SW 1271 (cell line): ENCODE measurements at regions not wholly inside any gene's neighbourhood (a gene's known extent, or its start where the extent isn't known, plus 50 kb on each side); places are given as distances from the start of the nearest gene placed in this dataset.

Experiments used
- DNase-seq, 2 experiments: peaks; one replicate each; lab custom pipeline; 2025; lab: John Stamatoyannopoulos, UW

- no peak for DNase-seq
Measured at GRCh38 chr1:200354243-200354642, 55.6 kb downstream of the ZNF281 start.

GRCh38 chr1:200353232-200353631, 56.6 kb downstream of the ZNF281 start:
- DNase-seq, result no peak

- DNase-seq, result peak in 1 of 2 experiments; percentile 22
Measured at GRCh38 chr1:200351826-200352549, 57.8 kb downstream of the ZNF281 start.

- no peak for DNase-seq
Measured at GRCh38 chr1:200351425-200351824, 58.4 kb downstream of the ZNF281 start.

GRCh38 chr1:200346700-200347099, 63.1 kb downstream of the ZNF281 start:
- no peak for DNase-seq

GRCh38 chr1:200345520-200345919, 64.3 kb downstream of the ZNF281 start:
- no peak for DNase-seq

GRCh38 chr1:200343874-200344273, 66.0 kb downstream of the ZNF281 start:
- DNase-seq, result no peak

GRCh38 chr1:200342511-200343311, 67.1 kb downstream of the ZNF281 start:
- no peak for DNase-seq

- DNase-seq, result no peak
Measured at GRCh38 chr1:200338451-200338850, 71.4 kb downstream of the ZNF281 start.

- DNase-seq, result no peak
Measured at GRCh38 chr1:200337831-200338230, 72.0 kb downstream of the ZNF281 start.

GRCh38 chr1:200337410-200337809, 72.4 kb downstream of the ZNF281 start:
- no peak for DNase-seq

- no peak for DNase-seq
Measured at GRCh38 chr1:200336901-200337391, 72.9 kb downstream of the ZNF281 start.

GRCh38 chr1:200336101-200336845, 73.6 kb downstream of the ZNF281 start:
- peak in 1 of 2 experiments; percentile 69 for DNase-seq

GRCh38 chr1:200334661-200335256, 75.1 kb downstream of the ZNF281 start:
- peak in 1 of 2 experiments; percentile 6 for DNase-seq

- DNase-seq, result no peak
Measured at GRCh38 chr1:200333329-200333728, 76.5 kb downstream of the ZNF281 start.

- no peak for DNase-seq
Measured at GRCh38 chr1:200332716-200333115, 77.1 kb downstream of the ZNF281 start.

GRCh38 chr1:200330741-200331428, 79.0 kb downstream of the ZNF281 start:
- DNase-seq, result no peak

- no peak for DNase-seq
Measured at GRCh38 chr1:200329208-200329882, 80.5 kb downstream of the ZNF281 start.

- no peak for DNase-seq
Measured at GRCh38 chr1:200328379-200328778, 81.5 kb downstream of the ZNF281 start.

- DNase-seq, result no peak
Measured at GRCh38 chr1:200323856-200324400, 85.9 kb downstream of the ZNF281 start.

GRCh38 chr1:200319148-200319547, 90.7 kb downstream of the ZNF281 start:
- no peak for DNase-seq
